HG02798 (cell line): ENCODE measurements at regions not wholly inside any gene's neighbourhood (a gene's known extent, or its start where the extent isn't known, plus 50 kb on each side); places are given as distances from the start of the nearest gene placed in this dataset.
"Not testable (repeated sequence)": the region's sequence is repeated elsewhere in the genome, so short reads cannot be mapped to it uniquely, and the experiment has no call there.

Source experiments
- ATAC-seq: cut with Tn5 transposase; IDR thresholded peaks from one replicate; pipeline ENCODE4 v1.9.1; 2021; ENCODE audit warnings: mild to moderate bottlenecking; ENCODE audit not compliant: unreplicated experiment, poor library complexity

GRCh38 chr21:6092401-6092800, 4429.0 kb upstream of the TPTE start:
- ATAC-seq = not testable (repeated sequence)

DNA sequence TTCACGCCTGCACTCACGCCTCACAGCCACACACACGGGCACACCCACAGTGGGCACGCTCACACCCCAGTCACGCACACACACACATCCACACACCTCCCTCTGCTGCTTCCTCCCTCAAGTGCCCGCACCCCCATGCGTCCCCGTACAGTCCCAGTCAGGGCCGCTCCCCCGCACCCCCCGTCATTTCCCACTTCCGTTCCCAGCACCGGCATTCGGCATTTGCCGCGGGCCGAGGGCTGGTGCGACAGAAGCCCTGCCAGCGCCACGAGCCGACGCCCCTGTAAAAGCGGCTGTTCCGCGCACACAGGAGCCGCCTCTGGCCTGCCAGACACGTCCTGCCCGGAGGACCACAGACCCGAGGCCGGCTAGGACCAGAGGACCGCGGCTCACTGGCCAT, 4428.0 kb upstream of the TPTE start:
- ATAC-seq = not testable (repeated sequence)

DNA sequence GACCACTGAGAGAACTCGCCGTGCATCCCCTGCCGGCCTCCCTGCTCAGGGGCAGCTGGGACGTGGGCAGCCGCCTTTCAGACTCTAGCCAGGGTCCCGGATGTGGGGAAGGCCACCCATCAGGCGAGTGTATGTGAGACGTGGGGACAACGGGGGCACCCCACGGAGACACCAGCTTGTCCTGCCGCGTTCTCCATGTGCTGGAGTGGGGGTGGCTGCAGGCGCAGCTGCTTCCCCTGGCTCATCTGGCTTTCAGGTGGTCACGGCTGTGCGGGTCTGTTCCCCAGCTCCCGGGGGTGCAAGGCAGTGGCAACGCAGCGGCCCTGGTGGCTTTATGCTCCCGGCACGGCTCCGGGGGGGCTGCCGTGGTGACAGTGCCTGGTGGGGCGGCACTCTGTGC, 4427.5 kb upstream of the TPTE start:
- not testable (repeated sequence) for ATAC-seq

DNA sequence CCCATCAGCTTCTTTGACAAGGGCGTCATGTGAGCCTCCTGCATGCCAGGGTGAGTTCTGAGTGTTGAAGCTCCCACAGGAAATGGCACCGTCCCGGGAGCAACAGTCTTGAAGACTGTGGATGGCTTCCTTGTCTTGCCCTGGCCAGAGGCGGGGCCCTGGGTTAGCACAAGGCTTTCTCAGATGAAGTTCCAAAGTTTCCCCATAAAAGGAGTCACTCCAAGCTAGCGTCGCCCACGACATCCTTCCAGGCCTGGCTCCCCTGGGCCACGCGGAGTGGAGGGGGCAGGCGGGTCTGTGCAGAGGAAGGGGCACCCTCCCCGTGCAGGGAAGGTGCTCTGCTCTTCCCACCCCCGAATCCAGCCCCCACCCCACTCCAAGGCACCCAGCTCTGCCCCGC, 4426.1 kb upstream of the TPTE start:
- ATAC-seq = not testable (repeated sequence)

DNA sequence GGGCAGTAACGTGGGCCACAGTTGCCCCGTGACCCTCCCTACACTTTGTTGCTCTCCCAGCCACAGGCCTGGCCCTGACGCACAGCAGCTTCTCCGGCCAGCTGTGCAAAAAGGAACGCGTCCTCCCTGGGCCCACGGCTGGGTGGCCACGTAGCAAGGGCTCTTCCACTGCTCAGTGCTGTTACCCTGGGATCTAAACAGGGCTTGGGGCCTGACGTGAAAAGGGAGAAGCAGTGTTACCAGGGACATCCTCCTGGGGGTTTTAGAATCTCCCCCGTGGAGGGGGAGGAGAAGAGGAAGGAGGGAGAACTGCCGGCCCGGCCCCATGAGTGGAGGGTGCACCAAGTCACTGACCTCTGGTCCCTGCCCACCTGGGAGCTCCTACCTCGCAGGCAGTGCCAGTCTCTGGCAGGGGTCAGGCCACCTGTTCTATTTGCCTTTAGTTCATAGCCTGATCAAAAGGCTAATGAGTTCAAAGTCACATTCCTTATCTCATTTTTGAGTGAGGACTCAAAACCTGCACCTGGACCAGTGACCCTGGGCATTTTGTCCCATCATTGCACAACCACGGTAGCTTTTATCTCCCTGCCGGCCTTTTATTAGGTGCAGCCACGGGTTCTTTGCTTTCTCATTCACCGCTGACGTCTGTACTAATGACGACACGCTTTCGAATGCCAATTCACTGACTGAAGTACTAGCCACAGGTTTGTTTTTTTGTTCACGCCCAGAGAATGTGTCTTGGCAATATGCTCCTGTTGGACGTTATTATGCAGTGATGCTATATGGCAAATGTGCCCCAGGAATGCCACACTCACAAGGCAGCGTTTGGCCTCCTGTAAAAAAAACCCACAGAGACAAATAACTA, 4424.6 kb upstream of the TPTE start:
- ATAC-seq = not testable (repeated sequence)

DNA sequence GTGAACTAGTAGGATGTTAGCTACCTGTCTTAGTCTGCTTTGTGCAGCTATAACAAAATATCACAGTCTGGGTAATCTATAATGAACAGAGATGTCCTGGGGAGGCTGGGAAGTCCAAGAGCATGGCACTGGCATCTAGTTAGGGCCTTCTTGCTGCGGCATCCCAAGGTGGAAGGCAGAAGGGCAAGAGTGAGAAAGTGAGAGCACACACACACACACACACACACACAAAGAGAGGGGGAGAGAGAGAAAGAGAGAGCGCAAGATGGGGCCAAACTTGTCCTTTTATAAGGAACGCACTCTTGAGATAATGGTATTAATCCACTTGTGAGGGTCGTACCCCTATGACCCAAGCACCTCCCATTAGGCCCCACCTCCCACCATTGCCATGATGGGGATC, 4423.6 kb upstream of the TPTE start:
- not testable (repeated sequence) for ATAC-seq

GRCh38 chr21:6098191-6098935, 4423.0 kb upstream of the TPTE start:
- not testable (repeated sequence) for ATAC-seq

- ATAC-seq = not testable (repeated sequence)
These were observed 4419.8 kb upstream of the TPTE start for GRCh38 chr21:6101588-6101987.

- ATAC-seq = not testable (repeated sequence)
These were observed 4416.8 kb upstream of the TPTE start for GRCh38 chr21:6104546-6104945.

- ATAC-seq = not testable (repeated sequence)
These were observed 4414.5 kb upstream of the TPTE start for GRCh38 chr21:6106686-6107567.

GRCh38 chr21:6108894-6109293, 4412.5 kb upstream of the TPTE start:
- ATAC-seq = not testable (repeated sequence)

- ATAC-seq = not testable (repeated sequence)
These were observed 4411.6 kb upstream of the TPTE start for GRCh38 chr21:6109774-6110173.

DNA sequence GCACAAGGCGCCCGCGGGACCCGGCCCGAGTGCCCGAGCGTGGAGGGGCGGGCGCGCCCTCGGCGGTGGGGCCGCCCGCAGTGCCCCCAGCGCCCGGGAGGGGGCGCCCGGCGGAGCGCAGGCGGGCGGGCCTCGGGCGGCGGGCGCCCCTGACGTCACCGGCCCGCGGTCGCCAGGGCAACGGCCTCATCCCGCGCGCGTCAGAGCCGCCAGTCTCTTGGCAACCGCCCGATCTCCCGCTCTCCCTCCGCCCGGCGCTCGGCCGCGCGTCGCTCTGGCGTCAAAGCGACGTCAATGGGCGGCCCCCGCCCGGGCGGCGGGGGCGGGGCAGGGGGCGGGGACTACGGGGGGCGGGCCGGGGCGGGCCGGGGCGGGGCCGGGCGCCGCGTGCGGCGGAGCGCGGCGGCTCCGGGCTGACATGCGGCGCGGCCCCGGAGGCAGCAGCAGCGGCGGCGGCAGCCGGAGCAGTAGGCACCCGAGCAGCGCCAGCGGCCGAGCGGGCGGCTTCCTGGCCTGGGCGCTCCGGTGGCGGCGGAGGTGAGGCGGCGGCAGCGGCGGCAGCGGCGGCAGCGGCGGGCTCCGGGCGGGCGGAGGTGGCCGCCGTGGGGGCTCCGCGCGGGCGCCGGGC, 4410.6 kb upstream of the TPTE start:
- peak; percentile 96 for ATAC-seq

- peak; percentile 5 for ATAC-seq
These were observed 4410.0 kb upstream of the TPTE start for GRCh38 chr21:6111354-6111753.

GRCh38 chr21:6118336-6118735, 4403.0 kb upstream of the TPTE start:
- ATAC-seq = not testable (repeated sequence)

DNA sequence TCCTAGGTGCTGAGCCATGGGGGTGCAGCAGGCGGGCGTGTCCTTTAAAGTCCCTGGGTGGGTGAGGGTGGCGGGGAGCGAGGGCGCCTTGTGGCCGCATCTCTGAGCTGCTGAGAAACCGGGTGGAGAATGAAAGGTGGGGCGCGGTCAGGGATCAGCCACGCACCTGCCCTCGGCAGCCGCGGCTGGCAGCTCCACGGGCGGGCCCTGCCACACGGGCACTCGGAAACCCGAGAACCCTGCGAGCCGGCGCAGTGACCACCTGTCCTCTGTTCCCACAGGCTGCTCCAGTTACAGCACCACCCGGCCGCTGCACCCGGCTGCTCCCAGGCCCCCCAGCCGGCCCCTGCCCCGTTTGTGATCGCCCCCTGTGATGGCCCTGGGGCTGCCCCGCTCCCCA, 4400.5 kb upstream of the TPTE start:
- ATAC-seq = not testable (repeated sequence)

- not testable (repeated sequence) for ATAC-seq
These were observed 4398.8 kb upstream of the TPTE start for GRCh38 chr21:6122629-6123028.

DNA sequence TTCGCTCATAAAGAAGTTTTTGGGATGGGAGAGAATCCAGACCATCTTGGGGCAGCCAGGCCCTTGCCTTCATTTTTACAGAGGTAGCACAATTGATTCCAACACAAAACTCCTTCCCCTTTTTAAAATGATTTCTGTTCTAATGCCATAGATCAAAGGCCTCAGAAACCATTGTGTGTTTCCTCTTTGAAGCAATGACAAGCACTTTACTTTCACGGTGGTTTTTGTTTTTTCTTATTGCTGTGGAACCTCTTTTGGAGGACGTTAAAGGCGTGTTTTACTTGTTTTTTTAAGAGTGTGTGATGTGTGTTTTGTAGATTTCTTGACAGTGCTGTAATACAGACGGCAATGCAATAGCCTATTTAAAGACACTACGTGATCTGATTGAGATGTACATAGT, 4398.2 kb upstream of the TPTE start:
- not testable (repeated sequence) for ATAC-seq

- not testable (repeated sequence) for ATAC-seq
These were observed 4395.7 kb upstream of the TPTE start for GRCh38 chr21:6125549-6126240.
